H1 (cell line): ENCODE measurements at regions not wholly inside any gene's neighbourhood (a gene's known extent, or its start where the extent isn't known, plus 50 kb on each side); places are given as distances from the start of the nearest gene placed in this dataset.

Experiments used
- CTCF ChIA-PET: fragments of 300-600 bp; sonication (Branson Sonifier 250); formaldehyde crosslinking; loops from one replicate; lab custom pipeline; 2021; ENCODE audit not compliant: partially characterized antibody; lab: Charles Lee
- POLR2A ChIA-PET: fragments of 300-600 bp; sonication (Branson Sonifier 250); formaldehyde crosslinking; loops from one replicate; lab custom pipeline; 2021; ENCODE audit warnings: inconsistent platforms; ENCODE audit not compliant: partially characterized antibody; lab: Charles Lee
- DNase-seq, 2 experiments: peaks; one replicate each; pipeline versions ENCODE4 v3.0.0 to v3.0.0-alpha.2; 2010 to 2022; ENCODE audit warnings: low spot score in 2 of 2, low read depth in 1 of 2, mixed read lengths in 1 of 2
- FAIRE-seq: peaks from 2 replicates; lab custom pipeline; 2011; peaks lifted over from hg19 to GRCh38; lab: Jason Lieb, UNC
- H2AFZ ChIP-seq: 2 replicates; pipeline ENCODE4 v1.8.1; 2012; ENCODE audit warnings: low read length, inconsistent platforms
- H2AK5ac ChIP-seq: 2 replicates; pipeline ENCODE4 v1.6.1; 2013; ENCODE audit warnings: low read depth, low read length
- H2BK120ac ChIP-seq: replicated peaks from 2 replicates; pipeline ENCODE3; 2013; ENCODE audit warnings: low read depth, low read length, inconsistent platforms
- H2BK12ac ChIP-seq: 2 replicates; pipeline ENCODE4 v1.6.1; 2013; ENCODE audit warnings: low read depth, low read length
- H2BK15ac ChIP-seq: 2 replicates; pipeline ENCODE4 v1.6.1; 2013; ENCODE audit warnings: low read length
- H2BK20ac ChIP-seq: 2 replicates; pipeline ENCODE4 v1.6.1; 2013; ENCODE audit warnings: low read length
- H2BK5ac ChIP-seq: 2 replicates; pipeline ENCODE4 v1.6.1; 2013; ENCODE audit warnings: low read depth, low read length
- H3K14ac ChIP-seq: 2 replicates; pipeline ENCODE4 v1.6.1; 2013; ENCODE audit warnings: inconsistent platforms; ENCODE audit not compliant: insufficient read length
- H3K18ac ChIP-seq: 2 replicates; pipeline ENCODE4 v1.6.1; 2013; ENCODE audit warnings: low read length; ENCODE audit errors: extremely low read depth
- H3K23ac ChIP-seq: 2 replicates; pipeline ENCODE4 v1.6.1; 2013; ENCODE audit warnings: inconsistent platforms; ENCODE audit not compliant: insufficient read length
- H3K23me2 ChIP-seq: 2 replicates; pipeline ENCODE4 v1.6.1; 2013; ENCODE audit warnings: low read depth, low read length
- H3K27ac ChIP-seq: 2 replicates; pipeline ENCODE4 v1.6.1; 2011; ENCODE audit warnings: low read depth, low read length, inconsistent platforms
- H3K27me3 ChIP-seq, 4 experiments: replicated peaks in 1 of 4; 1 replicate in 1 of 4; 2 replicates in 3 of 4; pipeline versions ENCODE4 v1.6.1 to v1.8.1; 2011 to 2013; ENCODE audit warnings: low read length in 3 of 4, mild to moderate bottlenecking in 3 of 4, inconsistent platforms in 2 of 4, mixed read lengths in 2 of 4, moderate library complexity in 1 of 4; ENCODE audit not compliant: control insufficient read depth in 3 of 4, insufficient read depth in 3 of 4; ENCODE audit errors: extremely low read depth in 1 of 4
- H3K36me3 ChIP-seq, 4 experiments: 2 replicates each; pipeline versions ENCODE4 v1.6.1 to v1.8.1; 2011 to 2013; ENCODE audit warnings: mild to moderate bottlenecking in 4 of 4, low read length in 3 of 4, moderate library complexity in 2 of 4, control low read depth in 1 of 4, inconsistent platforms in 1 of 4; ENCODE audit not compliant: insufficient read depth in 4 of 4, control insufficient read depth in 2 of 4
- H3K4ac ChIP-seq: replicated peaks from 2 replicates; pipeline ENCODE3; 2013; ENCODE audit warnings: low read length, low read depth, mixed read lengths, inconsistent platforms; ENCODE audit not compliant: insufficient read length
- H3K4me1 ChIP-seq, 4 experiments: replicated peaks in 1 of 4; 1 replicate in 1 of 4; 2 replicates in 3 of 4; pipeline versions ENCODE4 v1.6.1 to v1.8.1; 2011 to 2013; ENCODE audit warnings: low read length in 3 of 4, inconsistent platforms in 2 of 4, mixed read lengths in 1 of 4; ENCODE audit not compliant: insufficient read depth in 4 of 4, control insufficient read depth in 3 of 4
- H3K4me2 ChIP-seq, 2 experiments: 2 replicates each; pipeline versions ENCODE4 v1.6.1 to v1.8.1; 2011 to 2013; ENCODE audit warnings: low read depth in 2 of 2, low read length in 2 of 2, control low read depth in 1 of 2, inconsistent platforms in 1 of 2, mild to moderate bottlenecking in 1 of 2; ENCODE audit not compliant: insufficient read depth in 1 of 2
- H3K4me3 ChIP-seq, 4 experiments: fragments of 200-600, 300-600 bp in 1 of 4; sonication (generic), shearing (Covaris generic), sonication (Bioruptor Twin) in 1 of 4; 2 replicates each; pipeline versions ENCODE4 v1.5.1 to v1.8.1; 2011 to 2016; ENCODE audit warnings: low read length in 4 of 4, low read depth in 3 of 4, control low read depth in 2 of 4, inconsistent platforms in 2 of 4, mild to moderate bottlenecking in 2 of 4, mixed read lengths in 1 of 4, moderate library complexity in 1 of 4; ENCODE audit not compliant: insufficient read depth in 2 of 4; ENCODE audit errors: extremely low read depth in 1 of 4
- H3K56ac ChIP-seq: replicated peaks from 2 replicates; pipeline ENCODE3; 2013; ENCODE audit warnings: low read depth, mild to moderate bottlenecking, mixed read lengths, low read length, inconsistent platforms; ENCODE audit not compliant: insufficient read length
- H3K79me1 ChIP-seq: 2 replicates; pipeline ENCODE4 v1.6.1; 2013; ENCODE audit warnings: low read depth, low read length, control low read depth
- H3K79me2 ChIP-seq, 2 experiments: 2 replicates each; pipeline versions ENCODE4 v1.6.1 to v1.8.1; 2012 to 2013; ENCODE audit warnings: low read length in 2 of 2, mild to moderate bottlenecking in 2 of 2, inconsistent platforms in 1 of 2; ENCODE audit not compliant: insufficient read depth in 2 of 2, control insufficient read depth in 1 of 2
- H3K9ac ChIP-seq, 4 experiments: replicated peaks in 1 of 4; 1 replicate in 1 of 4; 2 replicates in 3 of 4; pipeline versions ENCODE4 v1.6.1 to v1.8.1; 2011 to 2013; ENCODE audit warnings: low read depth in 3 of 4, low read length in 3 of 4, control low read depth in 2 of 4, mild to moderate bottlenecking in 2 of 4, moderate library complexity in 2 of 4, inconsistent platforms in 1 of 4; ENCODE audit errors: extremely low read depth in 1 of 4
- H3K9me3 ChIP-seq, 2 experiments: 2 replicates each; pipeline versions ENCODE4 v1.6.1 to v1.8.1; 2012 to 2013; ENCODE audit warnings: mild to moderate bottlenecking in 2 of 2, moderate library complexity in 2 of 2, control low read depth in 1 of 2, inconsistent platforms in 1 of 2, low read depth in 1 of 2, low read length in 1 of 2, mixed read lengths in 1 of 2; ENCODE audit not compliant: insufficient read depth in 2 of 2
- H4K20me1 ChIP-seq, 2 experiments: replicated peaks in 1 of 2; 2 replicates each; pipeline versions ENCODE3 to v1.8.1; 2011 to 2013; ENCODE audit warnings: inconsistent platforms in 2 of 2, low read length in 2 of 2, mild to moderate bottlenecking in 1 of 2; ENCODE audit not compliant: insufficient read depth in 2 of 2, control insufficient read depth in 1 of 2
- H4K5ac ChIP-seq: 2 replicates; pipeline ENCODE4 v1.6.1; 2013; ENCODE audit warnings: low read length, low read depth, mixed read lengths, inconsistent platforms; ENCODE audit not compliant: insufficient read length
- H4K8ac ChIP-seq: 2 replicates; pipeline ENCODE4 v1.8.0; 2013; ENCODE audit warnings: mild to moderate bottlenecking, moderate library complexity, low read length, inconsistent platforms; ENCODE audit not compliant: insufficient read depth; ENCODE audit errors: extremely low read depth
- H4K91ac ChIP-seq: replicated peaks from 2 replicates; pipeline ENCODE3; 2013; ENCODE audit warnings: low read length, mixed read lengths, inconsistent platforms; ENCODE audit not compliant: insufficient read length
- ATF3 ChIP-seq: IDR thresholded peaks from 2 replicates; pipeline ENCODE4 v1.6.1; 2011; ENCODE audit warnings: low read depth, mild to moderate bottlenecking, low read length; ENCODE audit not compliant: insufficient read depth
- CBX8 ChIP-seq: fragments of 300-800, 300-1000 bp; sonication (generic); IDR thresholded peaks from 2 replicates; pipeline ENCODE4 v1.7.1; 2016; ENCODE audit warnings: low read depth, low read length, borderline replicate concordance
- EP300 ChIP-seq, 2 experiments: IDR thresholded peaks; 1 replicate in 1 of 2; 2 replicates in 1 of 2; pipeline ENCODE4 v1.6.1; 2011 to 2012; ENCODE audit warnings: low read depth in 2 of 2, low read length in 2 of 2, mild to moderate bottlenecking in 2 of 2, borderline replicate concordance in 1 of 2, inconsistent platforms in 1 of 2, moderate library complexity in 1 of 2
- GTF2F1 ChIP-seq: IDR thresholded peaks from 2 replicates; pipeline ENCODE4 v1.6.1; 2012; ENCODE audit warnings: low read depth, low read length, improper control_type of control experiment, borderline replicate concordance
- JUND ChIP-seq: IDR thresholded peaks from 2 replicates; pipeline ENCODE4 v1.6.1; 2011; ENCODE audit warnings: mild to moderate bottlenecking, improper control_type of control experiment, low read length
- RNF2 ChIP-seq: fragments of 200-900, 300-1000 bp; sonication (generic); IDR thresholded peaks from 2 replicates; pipeline ENCODE4 v1.7.1; 2016; ENCODE audit warnings: borderline replicate concordance, low read depth, mild to moderate bottlenecking, antibody characterized with exemption, low read length; ENCODE audit not compliant: poor library complexity, severe bottlenecking; ENCODE audit errors: missing control alignments
- SIN3A ChIP-seq, 2 experiments: IDR thresholded peaks in 1 of 2; conservative IDR thresholded peaks in 1 of 2; 2 replicates each; pipeline ENCODE4 v1.6.1; 2011 to 2012; ENCODE audit warnings: low read length in 2 of 2, improper control_type of control experiment in 1 of 2, low read depth in 1 of 2, mild to moderate bottlenecking in 1 of 2
- SP2 ChIP-seq: IDR thresholded peaks from 2 replicates; pipeline ENCODE4 v1.6.1; 2012; ENCODE audit warnings: mild to moderate bottlenecking, low read length, inconsistent platforms
- YY1 ChIP-seq: IDR thresholded peaks from 2 replicates; pipeline ENCODE4 v1.6.1; 2011; ENCODE audit warnings: low read depth, mild to moderate bottlenecking, low read length
- WGBS, 2 experiments: shearing (Covaris generic) in 1 of 2; methylation state at CpG; one replicate each; pipeline versions ENCODE4 v1.1.6 to v1.1.7; 2013 to 2015; ENCODE audit warnings: low lambda C conversion rate in 2 of 2, mixed read lengths in 2 of 2, inconsistent platforms in 1 of 2, low coverage in 1 of 2, missing lambda C conversion rate in 1 of 2; ENCODE audit not compliant: insufficient replicate concordance in 2 of 2, insufficient coverage in 1 of 2, insufficient read length in 1 of 2; ENCODE audit errors: extremely low coverage in 1 of 2, missing lambda C conversion rate in 1 of 2; 5-methylcytosine and 5-hydroxymethylcytosine counted together

DNA sequence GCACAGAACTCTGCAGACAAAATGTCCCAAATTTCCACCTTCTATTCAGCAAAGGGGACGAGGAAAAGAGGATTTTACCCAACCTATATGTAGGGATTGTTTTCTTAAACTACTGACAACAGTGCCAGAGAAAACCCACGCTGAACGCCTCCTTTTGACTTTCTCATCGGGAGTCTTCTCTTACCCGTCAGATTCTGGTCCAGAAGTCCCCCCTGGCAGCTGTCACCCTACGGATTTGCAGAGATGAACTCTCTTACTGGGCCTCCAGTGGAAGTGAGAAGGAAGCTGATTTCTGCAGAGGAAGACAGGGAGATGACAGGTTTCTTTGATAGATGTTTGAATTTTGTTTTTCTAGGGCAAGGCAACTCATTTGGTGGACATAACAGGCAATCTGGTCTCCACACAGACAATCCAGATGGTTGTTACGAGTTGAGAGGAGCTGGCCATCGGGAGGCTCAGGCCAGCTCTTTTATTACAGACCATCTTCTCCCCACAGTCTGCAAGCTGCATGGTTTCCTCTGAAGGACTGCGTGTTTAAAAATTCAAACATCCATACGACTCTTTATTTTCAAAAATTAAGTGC is 804.3 kb downstream of the RNF144A start:
- Histone ChIP-seq H3K14ac (no peak overlapping the region), H3K9ac (no peak overlapping the region), H2AFZ (no peak overlapping the region), H2BK15ac (no peak overlapping the region), H3K4me1 (peaks cover 0 to 4% (median 0%) of the 10 kb centered on the region in 4 experiments; a peak in 2 of 7 replicates), H3K27ac (no peak overlapping the region), H3K23me2 (no peaks in the 10 kb centered on the region), H3K27me3 (no peaks in the 10 kb centered on the region), H2BK20ac (0 out of 2 replicates have a peak overlapping the region, but pooled peaks have one; percentile 7), H2AK5ac (no peak overlapping the region), H3K4ac (no peak overlapping the region), H3K36me3 (no peaks in the 10 kb centered on the region), H3K18ac (no peak overlapping the region), H4K8ac (no peak overlapping the region), H2BK5ac (no peak overlapping the region), H4K20me1 (no peaks in the 10 kb centered on the region), H3K9me3 (no peaks in the 10 kb centered on the region), H3K23ac (no peak overlapping the region), H4K91ac (peak overlapping the region; percentile 18), H2BK120ac (no peak overlapping the region), H3K56ac (no peak overlapping the region), H4K5ac (no peak overlapping the region), H3K4me2 (no peak overlapping the region), H2BK12ac (no peak overlapping the region), H3K79me2 (no peaks in the 10 kb centered on the region), H3K79me1 (no peaks in the 10 kb centered on the region), H3K4me3 (no peak overlapping the region)
- ChIA-PET POLR2A (no interaction called here), CTCF (interaction anchor here (1.4 kb wide), 1 partner anchor 50 kb away, joined by 4 read pairs; no protein-coding TSS in a partner anchor)
- FAIRE-seq (no peak), DNase-seq (no peak)
- WGBS, 2 experiments = 91% methylated on average over 10 of the region's 10 CpGs; no CpG with 5 or more reads in 1 of the 2 experiments
- TF ChIP-seq JUND (no peak), SIN3A (conservative IDR thresholded peaks at IDR 0.05 in 1 of 2, IDR thresholded peaks at IDR 0.05 in 1 of 2; ENCODE audit: low read depth in 1 of 2, low read length in 2 of 2) (no peak), ATF3 (no peak), GTF2F1 (no peak), EP300 (IDR thresholded peaks at IDR 0.05; ENCODE audit: borderline replicate concordance in 1 of 2, low read depth in 2 of 2, low read length in 2 of 2) (no peak), RNF2 (no peak), SP2 (no peak), CBX8 (no peak), YY1 (no peak)
